Activated T-cell treated with anti-CD3 and anti-CD28 coated beads, Interleukin-2, amount 50 U/mL, for 4 hours (primary cell): ENCODE measurements at regions not wholly inside any gene's neighbourhood (a gene's known extent, or its start where the extent isn't known, plus 50 kb on each side); places are given as distances from the start of the nearest gene placed in this dataset.

Source experiments
- ATAC-seq, 2 donors: fragments of 200-7000 bp; cut with Tn5 transposase; one replicate each; pipeline ENCODE4 v1.10.0; 2021
- DNase-seq: peaks from one replicate; pipeline ENCODE4 v3.0.0-alpha.2; 2020
- H3K27me3 Mint-ChIP-seq: one replicate; pipeline ENCODE4 v1.8.0; 2021; ENCODE audit warnings: low read depth, mixed read lengths
- H3K36me3 Mint-ChIP-seq: one replicate; pipeline ENCODE4 v1.8.0; 2022; ENCODE audit warnings: mixed read lengths; ENCODE audit not compliant: insufficient read depth
- H3K4me1 Mint-ChIP-seq: one replicate; pipeline ENCODE4 v1.8.0; 2021; ENCODE audit warnings: low read depth, mixed read lengths
- H3K4me3 Mint-ChIP-seq: one replicate; pipeline ENCODE4 v1.8.0; 2021; ENCODE audit warnings: mild to moderate bottlenecking, moderate library complexity, mixed read lengths
- H3K9me3 Mint-ChIP-seq: one replicate; pipeline ENCODE4 v1.8.0; 2021; ENCODE audit warnings: mixed read lengths

- no peak overlapping the region for H3K4me3 Mint-ChIP-seq
- H3K9me3 Mint-ChIP-seq: no peaks in the 10 kb centered on the region
- no peaks in the 10 kb centered on the region for H3K27me3 Mint-ChIP-seq
- DNase-seq (no peak), ATAC-seq (no peak)
- H3K36me3 Mint-ChIP-seq: no peaks in the 10 kb centered on the region
- no peaks in the 10 kb centered on the region for H3K4me1 Mint-ChIP-seq
These were observed 55.5 kb upstream of the ATXN7L3B start for GRCh38 chr12:74482115-74482514.

- no peaks in the 10 kb centered on the region for H3K9me3 Mint-ChIP-seq
- H3K27me3 Mint-ChIP-seq: no peaks in the 10 kb centered on the region
- no peak for ATAC-seq
- no peak overlapping the region for H3K4me3 Mint-ChIP-seq
- DNase-seq: no peak
- H3K36me3 Mint-ChIP-seq: no peaks in the 10 kb centered on the region
- H3K4me1 Mint-ChIP-seq: no peaks in the 10 kb centered on the region
These were observed 54.6 kb upstream of the ATXN7L3B start for GRCh38 chr12:74483057-74483456.
